D721Med (cell line): ENCODE measurements at regions not wholly inside any gene's neighbourhood (a gene's known extent, or its start where the extent isn't known, plus 50 kb on each side); places are given as distances from the start of the nearest gene placed in this dataset.

Experiments used
- DNase-seq: peaks from one replicate; pipeline ENCODE4 v3.0.0; 2011; ENCODE audit warnings: low spot score; ENCODE audit not compliant: insufficient read length
- FAIRE-seq: peaks from 2 replicates; lab custom pipeline; 2011; peaks lifted over from hg19 to GRCh38; lab: Jason Lieb, UNC
- TF ChIP-seq, protein P1 (sequence below): IDR thresholded peaks from 2 replicates; pipeline ENCODE4 v1.5.1; 2012; ENCODE audit warnings: mild to moderate bottlenecking, control low read depth; ENCODE audit not compliant: insufficient read depth; ENCODE audit errors: missing control alignments

DNA sequence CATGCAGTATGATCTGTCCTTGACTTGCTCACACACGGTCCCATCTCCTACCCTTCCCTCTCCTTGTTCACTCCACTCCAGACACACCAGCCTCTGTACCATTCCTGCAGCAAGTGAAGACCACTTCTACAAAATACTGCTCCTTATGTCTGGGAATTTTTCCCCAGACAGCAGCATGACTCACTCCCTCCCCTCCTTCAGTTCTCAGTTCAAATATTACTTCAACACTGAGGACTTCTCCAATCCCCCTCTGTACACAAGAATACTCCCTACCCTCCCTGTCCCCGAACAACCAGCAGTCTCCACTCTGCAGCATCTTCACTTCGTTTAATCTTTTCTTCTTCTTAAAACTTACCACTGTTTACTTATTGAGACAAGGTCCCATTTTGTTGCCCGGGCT, 474.0 kb downstream of the GPAM start:
- DNase-seq (no peak), FAIRE-seq (no peak)
- TF ChIP-seq, protein P1, sequence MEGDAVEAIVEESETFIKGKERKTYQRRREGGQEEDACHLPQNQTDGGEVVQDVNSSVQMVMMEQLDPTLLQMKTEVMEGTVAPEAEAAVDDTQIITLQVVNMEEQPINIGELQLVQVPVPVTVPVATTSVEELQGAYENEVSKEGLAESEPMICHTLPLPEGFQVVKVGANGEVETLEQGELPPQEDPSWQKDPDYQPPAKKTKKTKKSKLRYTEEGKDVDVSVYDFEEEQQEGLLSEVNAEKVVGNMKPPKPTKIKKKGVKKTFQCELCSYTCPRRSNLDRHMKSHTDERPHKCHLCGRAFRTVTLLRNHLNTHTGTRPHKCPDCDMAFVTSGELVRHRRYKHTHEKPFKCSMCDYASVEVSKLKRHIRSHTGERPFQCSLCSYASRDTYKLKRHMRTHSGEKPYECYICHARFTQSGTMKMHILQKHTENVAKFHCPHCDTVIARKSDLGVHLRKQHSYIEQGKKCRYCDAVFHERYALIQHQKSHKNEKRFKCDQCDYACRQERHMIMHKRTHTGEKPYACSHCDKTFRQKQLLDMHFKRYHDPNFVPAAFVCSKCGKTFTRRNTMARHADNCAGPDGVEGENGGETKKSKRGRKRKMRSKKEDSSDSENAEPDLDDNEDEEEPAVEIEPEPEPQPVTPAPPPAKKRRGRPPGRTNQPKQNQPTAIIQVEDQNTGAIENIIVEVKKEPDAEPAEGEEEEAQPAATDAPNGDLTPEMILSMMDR, result no peak

- TF ChIP-seq, protein P1, result no peak
- DNase-seq, result no peak
- FAIRE-seq, result no peak
These were observed 467.5 kb downstream of the GPAM start for GRCh38 chr10:111716032-111716431.

GRCh38 chr10:111724121-111724520, 459.4 kb downstream of the GPAM start:
- TF ChIP-seq, protein P1, result no peak
- DNase-seq (no peak), FAIRE-seq (no peak)

DNA sequence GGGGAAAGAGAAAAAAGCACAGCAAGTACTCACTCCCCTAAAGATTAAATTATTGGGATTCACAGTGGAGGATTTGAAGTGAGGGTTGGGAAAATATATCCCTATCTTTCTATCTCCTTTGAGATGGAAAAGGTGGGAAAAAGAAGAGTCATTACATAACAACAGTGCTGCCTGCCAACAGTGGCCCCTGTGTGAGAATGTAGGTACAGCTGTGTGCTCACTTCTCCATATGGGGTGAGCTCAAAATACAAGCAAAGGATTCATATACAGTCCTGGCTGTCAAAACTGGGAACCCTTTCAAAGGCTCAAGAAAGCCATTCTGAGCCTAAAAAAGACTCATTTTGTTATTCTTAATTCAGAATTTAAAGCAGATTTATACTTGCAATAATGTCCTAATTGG, 458.5 kb downstream of the GPAM start:
- FAIRE-seq (no peak), DNase-seq (no peak)
- TF ChIP-seq, protein P1, result no peak

DNA sequence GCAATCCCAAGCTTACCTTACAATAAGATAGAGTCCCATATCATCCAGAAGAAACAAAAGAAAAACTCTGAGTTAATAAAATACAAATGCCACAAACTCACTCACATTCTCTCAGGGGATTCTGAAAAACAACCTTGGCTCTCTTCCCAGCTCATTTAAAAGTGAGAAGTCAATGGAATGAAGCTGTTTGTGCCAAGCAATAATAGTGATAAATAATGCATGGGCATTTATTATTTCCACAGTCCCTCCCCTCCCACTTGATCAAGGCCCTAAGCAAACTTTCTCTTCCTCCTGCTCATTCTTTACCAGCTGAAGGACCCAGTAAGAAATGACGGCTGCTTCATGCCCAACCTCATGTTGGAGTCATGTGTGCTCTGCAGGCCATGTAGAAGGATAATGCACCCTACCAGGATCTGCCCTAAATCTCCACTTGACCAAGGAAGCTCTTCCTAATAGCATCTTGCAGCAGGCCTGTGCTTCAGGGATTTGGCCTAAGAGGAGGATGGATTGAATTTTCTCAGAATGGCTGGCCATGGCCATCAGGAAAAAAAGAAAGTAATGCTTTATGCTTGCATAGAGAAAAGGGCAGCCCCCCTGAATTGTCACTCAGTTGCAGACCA, 451.3 kb downstream of the GPAM start:
- FAIRE-seq, result no peak
- TF ChIP-seq, protein P1, result no peak

GRCh38 chr10:111739125-111739873, 444.3 kb downstream of the GPAM start:
- DNase-seq (no peak), FAIRE-seq (no peak)
- TF ChIP-seq, protein P1, result no peak

More for the DNA sequence above, 451.3 kb downstream of the GPAM start:
- DNase-seq, result no peak

GRCh38 chr10:111739874-111740139, 443.8 kb downstream of the GPAM start:
- FAIRE-seq (no peak), DNase-seq (no peak)
- TF ChIP-seq, protein P1, result no peak
